Esophagus muscularis mucosa (tissue), 3 donors: ENCODE measurements at regions not wholly inside any gene's neighbourhood (a gene's known extent, or its start where the extent isn't known, plus 50 kb on each side); places are given as distances from the start of the nearest gene placed in this dataset.

Experiments
- POLR2AphosphoS5 ChIP-seq, 2 donors: sonication (generic); formaldehyde crosslinking; IDR thresholded peaks; one replicate each; pipeline ENCODE4 v1.6.1; 2017; ENCODE audit warnings: antibody characterized with exemption in 2 of 2
- TF ChIP-seq, protein P1 (sequence below), 3 experiments: fragments of 200-600 bp in 2 of 3; fragments of 450-650 bp in 1 of 3; sonication (generic) in 2 of 3; IDR thresholded peaks; one replicate each; pipeline ENCODE4 v1.5.1; 2017 to 2019; ENCODE audit warnings: antibody characterized with exemption in 3 of 3, mild to moderate bottlenecking in 2 of 3, moderate library complexity in 1 of 3

DNA sequence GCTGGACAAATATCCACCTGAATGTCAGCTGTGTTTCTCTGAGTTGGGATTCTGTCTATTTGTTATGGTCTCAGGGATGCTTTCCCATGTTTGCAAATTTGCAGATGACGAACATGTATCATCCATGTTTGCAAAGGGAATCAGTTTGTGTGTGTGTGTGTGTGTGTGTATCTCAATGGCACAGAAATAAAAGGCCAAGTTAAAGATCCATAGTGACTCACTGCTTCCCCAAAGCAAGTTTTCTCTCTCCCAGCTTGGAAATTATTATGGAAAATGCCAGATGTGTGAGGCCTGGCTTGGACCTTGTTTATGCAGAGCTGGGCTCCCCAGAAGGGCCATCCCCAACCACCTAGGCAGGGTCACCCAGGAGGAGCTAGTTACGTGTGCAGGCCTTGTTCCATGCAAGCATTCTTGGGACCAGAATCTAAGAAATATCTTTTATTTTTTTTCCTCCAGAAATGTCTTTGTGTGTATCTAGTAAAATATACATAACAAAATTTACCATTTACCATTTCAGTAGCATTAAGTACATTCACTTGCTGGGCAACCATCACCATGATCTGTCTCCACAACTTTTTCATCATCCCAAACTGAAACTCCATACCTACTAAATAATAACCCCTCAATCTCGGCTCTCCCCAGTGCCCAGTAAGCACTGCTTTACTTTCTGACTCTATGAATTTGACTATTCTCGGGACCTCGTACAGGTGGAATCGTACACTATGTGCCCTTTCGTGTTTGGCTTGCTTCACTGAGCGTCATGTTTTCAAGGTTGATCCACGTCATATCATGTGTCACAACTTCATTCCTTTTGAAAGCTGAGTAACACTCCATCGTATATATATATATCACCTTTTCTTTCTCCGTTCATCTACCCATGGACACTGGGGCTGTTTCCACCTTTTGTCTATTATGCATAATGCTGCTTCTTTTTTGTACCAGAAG, 56.6 kb upstream of the WNT7B start:
- no peak for TF ChIP-seq POLR2AphosphoS5 (IDR thresholded peaks at IDR 0.05)
- TF ChIP-seq, protein P1, sequence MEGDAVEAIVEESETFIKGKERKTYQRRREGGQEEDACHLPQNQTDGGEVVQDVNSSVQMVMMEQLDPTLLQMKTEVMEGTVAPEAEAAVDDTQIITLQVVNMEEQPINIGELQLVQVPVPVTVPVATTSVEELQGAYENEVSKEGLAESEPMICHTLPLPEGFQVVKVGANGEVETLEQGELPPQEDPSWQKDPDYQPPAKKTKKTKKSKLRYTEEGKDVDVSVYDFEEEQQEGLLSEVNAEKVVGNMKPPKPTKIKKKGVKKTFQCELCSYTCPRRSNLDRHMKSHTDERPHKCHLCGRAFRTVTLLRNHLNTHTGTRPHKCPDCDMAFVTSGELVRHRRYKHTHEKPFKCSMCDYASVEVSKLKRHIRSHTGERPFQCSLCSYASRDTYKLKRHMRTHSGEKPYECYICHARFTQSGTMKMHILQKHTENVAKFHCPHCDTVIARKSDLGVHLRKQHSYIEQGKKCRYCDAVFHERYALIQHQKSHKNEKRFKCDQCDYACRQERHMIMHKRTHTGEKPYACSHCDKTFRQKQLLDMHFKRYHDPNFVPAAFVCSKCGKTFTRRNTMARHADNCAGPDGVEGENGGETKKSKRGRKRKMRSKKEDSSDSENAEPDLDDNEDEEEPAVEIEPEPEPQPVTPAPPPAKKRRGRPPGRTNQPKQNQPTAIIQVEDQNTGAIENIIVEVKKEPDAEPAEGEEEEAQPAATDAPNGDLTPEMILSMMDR (IDR thresholded peaks at IDR 0.05): no peak
